ENCODE measurements at regions not wholly inside any gene's neighbourhood (a gene's known extent, or its start where the extent isn't known, plus 50 kb on each side); places are given as distances from the start of the nearest gene placed in this dataset.
A peak's percentile ranks its signal among the peaks of the same experiment; 100 is the strongest.

DNA sequence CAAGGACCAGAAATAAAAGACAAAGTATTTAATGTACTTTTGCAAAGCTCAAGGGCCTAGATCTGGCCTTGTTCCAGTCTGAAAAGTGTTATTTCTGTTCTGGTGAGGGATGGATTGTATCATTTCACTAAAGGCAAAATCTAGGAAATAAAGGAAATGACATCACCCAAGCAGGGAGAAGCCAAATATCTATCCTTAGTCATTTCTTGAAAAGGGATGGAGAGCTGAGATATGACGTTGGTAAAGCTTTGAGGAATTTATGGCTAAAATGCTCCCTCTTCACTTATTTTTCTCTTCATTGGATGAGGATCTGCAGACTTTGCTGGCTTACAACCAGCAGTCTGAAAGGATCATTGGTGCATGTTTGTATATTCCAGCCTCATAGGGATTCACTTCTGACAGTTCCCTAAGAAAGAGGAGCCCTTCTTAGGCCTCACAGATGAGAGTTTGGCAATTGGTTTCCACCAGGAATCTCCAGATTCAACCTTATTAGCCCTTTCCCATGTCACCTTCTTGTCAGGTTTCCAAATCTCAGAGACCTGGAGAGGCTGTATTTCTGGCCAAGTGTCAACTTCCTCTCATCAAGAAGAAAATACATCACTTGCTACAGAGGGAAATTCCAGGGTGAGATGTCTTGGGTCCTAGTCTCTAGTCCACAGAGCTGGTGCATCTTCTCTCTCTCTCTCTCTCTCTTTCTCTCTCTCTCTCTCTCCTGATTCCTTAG is 93.7 kb upstream of the BOC start:
- in situ Hi-C loops (cut with HindIII; ENCODE audit: low sequenced_read_pairs): no loop called here

DNA sequence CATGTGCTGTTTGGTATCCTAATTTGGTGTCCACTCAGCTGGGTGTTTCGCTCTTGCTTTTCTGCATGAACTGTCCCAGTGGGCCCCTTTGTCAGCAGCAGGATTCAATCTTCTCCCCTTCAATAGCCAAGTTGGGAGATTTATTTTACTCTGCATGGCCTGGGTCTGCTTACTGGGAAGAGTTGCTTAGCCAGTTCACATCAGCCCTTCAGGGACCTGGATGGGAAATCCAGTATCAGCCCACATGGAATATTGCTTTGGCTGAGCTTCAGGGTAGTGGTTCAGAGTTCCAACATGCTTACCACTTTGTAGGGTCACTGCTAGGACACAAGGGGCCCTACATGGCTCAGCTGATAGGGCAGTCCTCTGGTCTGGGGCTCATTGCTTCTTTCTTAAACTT is 93.0 kb upstream of the BOC start:
- in situ Hi-C loops (cut with HindIII; ENCODE audit: low sequenced_read_pairs): no loop called here
- no peak overlapping the region for H3K4me3 ChIP-seq (ENCODE audit: low read depth, low read length)
- no peak for DNase-seq (ENCODE audit: low read depth, low spot score)
- TF ChIP-seq, protein P1, sequence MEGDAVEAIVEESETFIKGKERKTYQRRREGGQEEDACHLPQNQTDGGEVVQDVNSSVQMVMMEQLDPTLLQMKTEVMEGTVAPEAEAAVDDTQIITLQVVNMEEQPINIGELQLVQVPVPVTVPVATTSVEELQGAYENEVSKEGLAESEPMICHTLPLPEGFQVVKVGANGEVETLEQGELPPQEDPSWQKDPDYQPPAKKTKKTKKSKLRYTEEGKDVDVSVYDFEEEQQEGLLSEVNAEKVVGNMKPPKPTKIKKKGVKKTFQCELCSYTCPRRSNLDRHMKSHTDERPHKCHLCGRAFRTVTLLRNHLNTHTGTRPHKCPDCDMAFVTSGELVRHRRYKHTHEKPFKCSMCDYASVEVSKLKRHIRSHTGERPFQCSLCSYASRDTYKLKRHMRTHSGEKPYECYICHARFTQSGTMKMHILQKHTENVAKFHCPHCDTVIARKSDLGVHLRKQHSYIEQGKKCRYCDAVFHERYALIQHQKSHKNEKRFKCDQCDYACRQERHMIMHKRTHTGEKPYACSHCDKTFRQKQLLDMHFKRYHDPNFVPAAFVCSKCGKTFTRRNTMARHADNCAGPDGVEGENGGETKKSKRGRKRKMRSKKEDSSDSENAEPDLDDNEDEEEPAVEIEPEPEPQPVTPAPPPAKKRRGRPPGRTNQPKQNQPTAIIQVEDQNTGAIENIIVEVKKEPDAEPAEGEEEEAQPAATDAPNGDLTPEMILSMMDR (IDR thresholded peaks at IDR 0.05; ENCODE audit: low read depth, low read length): no peak

More for the DNA sequence above, 93.7 kb upstream of the BOC start:
- TF ChIP-seq, protein P1 (IDR thresholded peaks at IDR 0.05; ENCODE audit: low read depth, low read length): no peak
- DNase-seq (ENCODE audit: low read depth, low spot score): peak; percentile 76
- no peak overlapping the region for H3K4me3 ChIP-seq (ENCODE audit: low read depth, low read length)

DNA sequence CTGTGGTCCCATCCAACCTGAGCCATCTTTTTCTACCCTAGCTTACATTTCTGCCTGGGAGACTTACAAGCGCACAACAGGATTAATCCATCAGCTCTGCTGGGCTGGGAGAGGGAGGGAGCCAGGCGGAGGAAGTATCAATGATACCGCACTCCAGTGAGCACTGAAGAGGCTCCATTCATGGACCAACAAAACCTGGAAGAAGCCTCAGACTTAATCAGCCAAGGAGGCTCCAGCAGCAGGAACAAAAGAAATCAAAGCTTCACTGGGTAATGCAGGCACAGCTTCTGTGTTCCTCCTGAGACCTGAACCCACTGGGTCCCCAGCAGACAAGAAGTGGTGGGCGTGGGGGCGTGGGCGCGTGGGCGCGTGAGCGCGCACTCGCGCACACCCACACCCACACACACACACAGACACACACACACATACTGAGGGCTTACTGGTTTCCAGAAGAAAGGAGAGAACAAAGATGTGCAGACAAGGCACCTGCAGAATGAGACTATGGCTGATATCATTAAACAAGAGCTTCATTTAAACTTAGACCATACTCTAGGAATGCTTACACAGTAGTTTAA is 87.0 kb upstream of the BOC start:
- in situ Hi-C loops (cut with HindIII; ENCODE audit: low sequenced_read_pairs): no loop called here
- TF ChIP-seq, protein P1 (IDR thresholded peaks at IDR 0.05; ENCODE audit: low read depth, low read length): no peak
- DNase-seq (ENCODE audit: low read depth, low spot score): no peak
- H3K4me3 ChIP-seq (ENCODE audit: low read depth, low read length): no peak overlapping the region

DNA sequence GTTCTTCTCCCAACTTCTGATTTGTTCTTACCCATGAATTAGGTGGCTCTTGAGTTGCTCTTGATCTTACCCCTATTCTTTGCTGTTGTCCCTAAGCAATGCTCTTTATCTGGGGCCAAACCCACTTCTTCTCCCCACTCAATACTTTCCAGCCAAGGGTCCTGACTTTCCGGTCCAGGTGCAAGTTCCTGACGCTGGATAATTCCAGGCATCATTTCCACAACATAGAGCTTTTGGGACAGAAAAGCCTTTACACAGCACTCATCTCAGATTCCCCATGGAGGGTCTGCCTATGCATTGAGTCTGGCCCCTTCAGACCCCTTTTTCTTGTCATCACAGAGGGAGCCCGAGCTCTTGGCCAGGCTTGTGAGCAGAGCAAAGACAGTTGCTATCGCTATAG is 85.4 kb upstream of the BOC start:
- TF ChIP-seq, protein P1 (IDR thresholded peaks at IDR 0.05; ENCODE audit: low read depth, low read length): no peak
- in situ Hi-C loops (cut with HindIII; ENCODE audit: low sequenced_read_pairs): no loop called here
- no peak for DNase-seq (ENCODE audit: low read depth, low spot score)
- no peak overlapping the region for H3K4me3 ChIP-seq (ENCODE audit: low read depth, low read length)

DNA sequence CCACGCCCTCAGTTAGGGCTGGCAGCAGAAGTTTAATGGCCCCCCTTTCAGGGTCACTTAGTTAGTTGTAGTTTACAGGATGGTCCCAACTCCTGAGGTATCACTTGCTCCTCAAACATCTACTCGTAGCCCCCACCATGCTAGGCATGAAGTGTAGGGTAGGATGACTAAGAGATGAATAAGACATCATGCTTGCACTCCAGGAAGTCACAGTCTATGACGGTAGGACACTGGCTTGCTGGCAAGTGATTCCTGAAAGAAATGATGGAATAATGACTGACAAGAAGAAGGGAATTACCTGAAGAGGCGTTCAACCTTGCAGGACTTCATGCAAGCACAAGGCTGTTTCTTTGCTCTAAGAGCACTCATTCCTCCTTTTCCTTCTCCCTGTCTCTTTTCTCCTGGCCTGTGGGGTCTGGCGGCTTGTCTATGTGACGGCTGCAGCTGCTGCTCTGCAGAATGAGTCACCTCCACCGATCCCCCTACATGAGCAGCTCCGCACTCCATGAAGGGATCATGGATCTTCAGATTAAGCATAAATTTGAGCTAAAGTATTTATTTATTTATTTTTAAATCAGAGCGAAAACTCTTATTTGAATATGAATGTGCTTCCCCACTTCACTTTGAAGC is 82.9 kb upstream of the BOC start:
- H3K4me3 ChIP-seq (ENCODE audit: low read depth, low read length): no peak overlapping the region
- TF ChIP-seq, protein P1 (IDR thresholded peaks at IDR 0.05; ENCODE audit: low read depth, low read length): no peak
- no peak for DNase-seq (ENCODE audit: low read depth, low spot score)
- in situ Hi-C loops (cut with HindIII; ENCODE audit: low sequenced_read_pairs): no loop called here

DNA sequence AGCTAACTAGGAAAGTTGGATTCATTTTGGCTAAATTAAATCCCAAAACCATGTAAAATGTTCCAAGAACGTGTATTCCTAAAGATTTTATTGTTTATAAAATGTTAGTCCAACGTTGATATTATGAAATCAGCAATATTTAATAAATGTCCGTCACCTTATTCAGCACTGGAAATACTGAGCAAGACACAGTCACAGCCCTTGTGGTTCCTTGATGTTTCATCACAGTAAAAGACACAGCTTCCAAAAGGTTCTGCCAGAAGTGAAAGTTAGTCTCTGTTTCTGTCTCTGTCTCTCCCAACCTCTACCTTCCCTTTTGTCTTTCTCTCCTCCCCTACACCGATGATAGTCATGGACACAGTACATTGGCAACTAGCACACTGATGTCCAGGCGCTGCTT is 82.2 kb upstream of the BOC start:
- in situ Hi-C loops (cut with HindIII; ENCODE audit: low sequenced_read_pairs): no loop called here
- no peak for DNase-seq (ENCODE audit: low read depth, low spot score)
- TF ChIP-seq, protein P1 (IDR thresholded peaks at IDR 0.05; ENCODE audit: low read depth, low read length): no peak
- no peak overlapping the region for H3K4me3 ChIP-seq (ENCODE audit: low read depth, low read length)

Data from astrocyte of the spinal cord (primary cell).